Right atrium auricular region (tissue), 2 donors: ENCODE measurements at regions not wholly inside any gene's neighbourhood (a gene's known extent, or its start where the extent isn't known, plus 50 kb on each side); places are given as distances from the start of the nearest gene placed in this dataset.

Experiments used
- DNase-seq: peaks from one replicate; pipeline ENCODE4 v3.0.0-alpha.2; 2019; ENCODE audit warnings: low spot score
- H3K27ac ChIP-seq, 2 donors: fragments of 200-600 bp; sonication (generic); 1 replicate in 1 of 2; 2 replicates in 1 of 2; pipeline ENCODE4 v1.5.1; 2016 to 2019
- H3K27me3 ChIP-seq, 2 donors: fragments of 200-600 bp; sonication (generic); one replicate each; pipeline versions ENCODE4 v1.5.1 to v1.6.0; 2017 to 2019
- H3K36me3 ChIP-seq: fragments of 200-600 bp; sonication (generic); one replicate; pipeline ENCODE4 v1.5.1; 2016
- H3K4me1 ChIP-seq, 2 donors: fragments of 200-600 bp; sonication (generic); one replicate each; pipeline versions ENCODE4 v1.5.1 to v1.6.0; 2017 to 2019
- H3K4me3 ChIP-seq, 2 donors: fragments of 200-600 bp; sonication (generic); 1 replicate in 1 of 2; 2 replicates in 1 of 2; pipeline ENCODE4 v1.5.1; 2017 to 2019; ENCODE audit warnings: mild to moderate bottlenecking in 1 of 2, moderate library complexity in 1 of 2
- H3K9me3 ChIP-seq, 2 donors: fragments of 200-600 bp; sonication (generic); one replicate each; pipeline ENCODE4 v1.5.1; 2019
- CTCF ChIP-seq, 2 donors: fragments of 200-600 bp; sonication (generic); IDR thresholded peaks; one replicate each; pipeline ENCODE4 v1.5.1; 2019; ENCODE audit warnings: antibody characterized with exemption in 2 of 2

- Histone ChIP-seq H3K27me3 (no peaks in the 10 kb centered on the region), H3K36me3 (no peaks in the 10 kb centered on the region), H3K9me3 (peaks cover 8 to 21% of the 10 kb centered on the region in 2 donors), H3K4me1 (no peaks in the 10 kb centered on the region), H3K27ac (no peak overlapping the region), H3K4me3 (no peak overlapping the region)
- no peak for DNase-seq
- no peak for TF ChIP-seq CTCF (IDR thresholded peaks at IDR 0.05)
Observed at GRCh38 chr2:228458364-228458763, 276.9 kb upstream of the SPHKAP start.

GRCh38 chr2:228447266-228447915 is 265.9 kb upstream of the SPHKAP start:
- Histone ChIP-seq H3K4me1 (no peaks in the 10 kb centered on the region), H3K4me3 (no peak overlapping the region), H3K27me3 (no peaks in the 10 kb centered on the region), H3K9me3 (no peaks in the 10 kb centered on the region), H3K27ac (no peak overlapping the region), H3K36me3 (no peaks in the 10 kb centered on the region)
- no peak for TF ChIP-seq CTCF (IDR thresholded peaks at IDR 0.05)
- no peak for DNase-seq

GRCh38 chr2:228446734-228447133 is 265.2 kb upstream of the SPHKAP start:
- H3K36me3 ChIP-seq: no peaks in the 10 kb centered on the region
- no peak for DNase-seq
- no peaks in the 10 kb centered on the region for H3K9me3 ChIP-seq
- TF ChIP-seq CTCF (IDR thresholded peaks at IDR 0.05): no peak
- no peaks in the 10 kb centered on the region for H3K4me1 ChIP-seq
- H3K27ac ChIP-seq: no peak overlapping the region
- H3K27me3 ChIP-seq: no peaks in the 10 kb centered on the region
- no peak overlapping the region for H3K4me3 ChIP-seq

- TF ChIP-seq CTCF (IDR thresholded peaks at IDR 0.05): no peak
- Histone ChIP-seq H3K4me1 (no peaks in the 10 kb centered on the region), H3K36me3 (no peaks in the 10 kb centered on the region), H3K9me3 (no peaks in the 10 kb centered on the region), H3K27ac (no peak overlapping the region), H3K27me3 (no peaks in the 10 kb centered on the region), H3K4me3 (no peak overlapping the region)
- DNase-seq: no peak
Observed at GRCh38 chr2:228444161-228444560, 262.7 kb upstream of the SPHKAP start.

GRCh38 chr2:228433721-228434120 is 252.2 kb upstream of the SPHKAP start:
- no peaks in the 10 kb centered on the region for H3K9me3 ChIP-seq
- no peak for DNase-seq

More at GRCh38 chr2:228433721-228434120, 252.2 kb upstream of the SPHKAP start:
- H3K36me3 ChIP-seq: no peaks in the 10 kb centered on the region
- H3K4me3 ChIP-seq: no peak overlapping the region
- H3K27me3 ChIP-seq: no peaks in the 10 kb centered on the region
- no peak for TF ChIP-seq CTCF (IDR thresholded peaks at IDR 0.05)
- H3K4me1 ChIP-seq: no peaks in the 10 kb centered on the region
- no peak overlapping the region for H3K27ac ChIP-seq
